K562 (cell line): ENCODE measurements at regions not wholly inside any gene's neighbourhood (a gene's known extent, or its start where the extent isn't known, plus 50 kb on each side); places are given as distances from the start of the nearest gene placed in this dataset.

Experiments used
- ATAC-seq: fragments of 200-7000 bp; cut with Tn5 transposase; 3 replicates; pipeline ENCODE4 v1.9.1; 2020; ENCODE audit warnings: moderate library complexity
- BruUV-seq: library from RNA; stranded (reverse); fragments of 400-500 nt; replicated peaks from 2 replicates; lab custom pipeline; 2021; lab: Mats Ljungman, UMichigan
- CTCF ChIA-PET: fragments of 300-600 bp; formaldehyde crosslinking; extraction: SDS; loops from one replicate; lab custom pipeline; 2021; ENCODE audit warnings: low intra/inter-chr PET ratio; lab: Yijun Ruan, JAX
- POLR2A ChIA-PET: fragments of 300-600, 350-650 bp; sonication (Branson Sonifier 250); formaldehyde crosslinking; extraction: SDS; loops from one replicate; lab custom pipeline; 2021; ENCODE audit warnings: antibody characterized with exemption, inconsistent platforms; lab: Yijun Ruan, JAX
- DNase-seq, 4 experiments: peaks; one replicate each; pipeline versions ENCODE4 v3.0.0 to v3.0.0-alpha.2; 2011 to 2018; ENCODE audit warnings: low spot score in 3 of 4, mixed read lengths in 3 of 4; ENCODE audit errors: extremely low read depth in 1 of 4
- FAIRE-seq: peaks from 2 replicates; lab custom pipeline; 2011; peaks lifted over from hg19 to GRCh38; lab: Jason Lieb, UNC
- H2AFZ ChIP-seq: 2 replicates; pipeline ENCODE4 v1.6.0; 2011; ENCODE audit warnings: low read depth, low read length, control low read depth, inconsistent platforms
- H3K27ac ChIP-seq: fragments of 200-600 bp; 3 replicates; pipeline ENCODE4 v1.8.0; 2011; ENCODE audit warnings: low read depth, mild to moderate bottlenecking, control low read depth, inconsistent platforms, low read length, moderate library complexity, mixed read lengths; ENCODE audit errors: extremely low read depth
- H3K27me3 ChIP-seq, 2 experiments: fragments of 300-600 bp in 1 of 2; 2 replicates in 1 of 2; 3 replicates in 1 of 2; pipeline versions ENCODE4 v1.6.0 to v1.8.0; 2011; ENCODE audit warnings: inconsistent platforms in 2 of 2, low read length in 2 of 2, mild to moderate bottlenecking in 1 of 2, mixed read lengths in 1 of 2, moderate library complexity in 1 of 2; ENCODE audit not compliant: control insufficient read depth in 2 of 2, insufficient read depth in 2 of 2
- H3K36me3 ChIP-seq: fragments of 300-600 bp; 3 replicates; pipeline ENCODE4 v1.8.0; 2011; ENCODE audit warnings: mild to moderate bottlenecking, low read length, inconsistent platforms; ENCODE audit not compliant: control insufficient read depth, insufficient read depth
- H3K4me1 ChIP-seq, 2 experiments: fragments of 200-600 bp in 1 of 2; replicated peaks in 1 of 2; 2 replicates in 1 of 2; 3 replicates in 1 of 2; pipeline versions ENCODE4 v1.5.1 to v1.8.0; 2011; ENCODE audit warnings: inconsistent platforms in 2 of 2, low read length in 2 of 2, mild to moderate bottlenecking in 1 of 2, mixed read lengths in 1 of 2, moderate library complexity in 1 of 2; ENCODE audit not compliant: control insufficient read depth in 2 of 2, insufficient read depth in 2 of 2
- H3K4me2 ChIP-seq: 2 replicates; pipeline ENCODE4 v1.6.1; 2011; ENCODE audit warnings: low read length, control low read depth, inconsistent platforms, mixed read lengths; ENCODE audit not compliant: insufficient read depth
- H3K4me3 ChIP-seq: fragments of 200-600 bp; sonication (generic), shearing (Covaris generic); 2 replicates; pipeline ENCODE4 v1.5.1; 2016; ENCODE audit warnings: control low read depth, inconsistent platforms
- H3K79me2 ChIP-seq: fragments of 200-600 bp; 3 replicates; pipeline ENCODE4 v1.8.0; 2011; ENCODE audit warnings: low read length, inconsistent platforms; ENCODE audit not compliant: control insufficient read depth, insufficient read depth
- H3K9ac ChIP-seq, 2 experiments: 2 replicates each; pipeline versions ENCODE4 v1.6.0 to v1.6.1; 2011; ENCODE audit warnings: low read depth in 2 of 2, low read length in 2 of 2, control low read depth in 1 of 2, inconsistent platforms in 1 of 2, mild to moderate bottlenecking in 1 of 2, mixed read lengths in 1 of 2; ENCODE audit not compliant: insufficient read depth in 1 of 2
- H3K9me1 ChIP-seq: one replicate; pipeline ENCODE4 v1.6.0; 2011; ENCODE audit warnings: inconsistent platforms, mild to moderate bottlenecking, low read length, moderate library complexity; ENCODE audit not compliant: control insufficient read depth, insufficient read depth
- H3K9me3 ChIP-seq: replicated peaks from 2 replicates; pipeline ENCODE4 v1.5.1; 2011; ENCODE audit warnings: low read depth, low read length, inconsistent platforms; ENCODE audit not compliant: control insufficient read depth, insufficient read depth
- H4K20me1 ChIP-seq: replicated peaks from 2 replicates; pipeline ENCODE4 v1.6.1; 2011; ENCODE audit warnings: low read length, inconsistent platforms, mixed read lengths; ENCODE audit not compliant: control insufficient read depth, insufficient read depth
- ARID1B ChIP-seq: fragments of 450-650 bp; IDR thresholded peaks from 2 replicates; pipeline ENCODE4 v1.6.1; 2016; ENCODE audit warnings: antibody characterized with exemption, mild to moderate bottlenecking, inconsistent platforms
- DNMT1 ChIP-seq: fragments of 450-650 bp; IDR thresholded peaks from 2 replicates; pipeline ENCODE4 v1.6.1; 2016; ENCODE audit warnings: antibody characterized with exemption, mild to moderate bottlenecking
- MEF2D ChIP-seq: conservative IDR thresholded peaks from 2 replicates; pipeline ENCODE4 v1.6.1; 2016; ENCODE audit warnings: low read depth, missing genetic modification characterization, missing compliant biosample characterization
- RHOXF2B ChIP-seq: fragments of 250-450 bp; sonication (Bioruptor Pico); conservative IDR thresholded peaks from 2 replicates; pipeline ENCODE4 v1.5.1; 2021
- RUNX1 ChIP-seq: sonication (generic); IDR thresholded peaks from 2 replicates; pipeline ENCODE4 v1.6.1; 2016; ENCODE audit warnings: antibody characterized with exemption, low read depth
- TRIM24 ChIP-seq, 2 experiments: fragments of 450-650 bp; IDR thresholded peaks; 2 replicates each; pipeline ENCODE4 v1.6.1; 2016
- ZNF354B ChIP-seq: fragments of 250-450 bp; sonication (Bioruptor Pico); IDR thresholded peaks from 2 replicates; pipeline ENCODE4 v1.4.0; 2020
- ZNF764 ChIP-seq: fragments of 250-450 bp; sonication (Bioruptor Pico); IDR thresholded peaks from 2 replicates; pipeline ENCODE4 v1.4.0; 2020; ENCODE audit warnings: low read depth, mild to moderate bottlenecking, moderate library complexity
- WGBS: fragments of 100-300 bp; shearing (Covaris generic); methylation state at CpG from one replicate; pipeline ENCODE4 v1.1.6; 2016; ENCODE audit warnings: low coverage, mixed read lengths; ENCODE audit not compliant: insufficient coverage; ENCODE audit errors: missing lambda C conversion rate; 5-methylcytosine and 5-hydroxymethylcytosine counted together
- in situ Hi-C: fragments of 300-500 bp; cut with MboI; formaldehyde crosslinking; loops from 4 replicates; pipeline ENCODE4 v1.15.0; 2018; ENCODE audit warnings: inconsistent platforms, mixed read lengths
- intact Hi-C: fragments of 100-400 bp; cut with micrococcal nuclease; formaldehyde crosslinking; loops from 2 replicates; pipeline ENCODE4 v1.14.2; 2022
- TF ChIP-seq, protein P1 (sequence below): fragments of 250-450 bp; sonication (Bioruptor Pico); IDR thresholded peaks from 2 replicates; pipeline ENCODE4 v1.5.0; 2020; ENCODE audit warnings: mild to moderate bottlenecking
- TF ChIP-seq, protein P2 (sequence below): fragments of 200-600 bp; sonication (generic); IDR thresholded peaks from one replicate; pipeline ENCODE4 v1.6.1; 2012; ENCODE audit warnings: mild to moderate bottlenecking, low read depth, low read length, inconsistent platforms

DNA sequence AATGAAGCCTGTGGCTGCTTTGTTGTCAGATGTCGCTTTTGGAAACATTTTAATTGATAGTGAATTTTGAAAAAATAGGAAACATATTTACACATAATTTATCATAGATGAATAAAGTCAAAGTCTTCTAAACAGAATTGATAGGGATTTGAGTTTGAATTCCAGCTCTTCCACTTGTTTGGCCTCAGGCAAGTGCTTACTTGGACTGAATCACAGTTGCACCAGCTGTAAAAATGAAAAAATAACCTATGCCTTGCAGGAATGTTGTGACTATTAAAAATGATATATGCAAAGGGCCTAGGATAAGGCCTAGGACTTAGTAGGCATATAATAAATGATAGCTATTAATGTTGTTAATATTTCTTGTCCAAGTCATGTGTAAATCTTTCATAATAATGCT lies 618.5 kb upstream of the MMS22L start:
- DNase-seq (no peak), ATAC-seq (no peak), FAIRE-seq (no peak)
- Histone ChIP-seq H2AFZ (no peak overlapping the region), H3K36me3 (no peaks in the 10 kb centered on the region), H3K27me3 (no peaks in the 10 kb centered on the region), H4K20me1 (no peaks in the 10 kb centered on the region), H3K4me3 (no peak overlapping the region), H3K9me1 (no peaks in the 10 kb centered on the region), H3K79me2 (no peaks in the 10 kb centered on the region), H3K9me3 (no peaks in the 10 kb centered on the region), H3K9ac (no peak overlapping the region), H3K27ac (no peak overlapping the region), H3K4me2 (no peak overlapping the region), H3K4me1 (no peaks in the 10 kb centered on the region)
- TF ChIP-seq ZNF354B (CRISPR knock-in tag) (no peak), RHOXF2B (CRISPR knock-in tag) (no peak), RUNX1 (no peak), MEF2D (tag) (no peak), ARID1B (no peak), DNMT1 (no peak), TRIM24 (IDR thresholded peaks at IDR 0.05) (no peak), ZNF764 (CRISPR knock-in tag) (no peak)
- TF ChIP-seq, protein P1, sequence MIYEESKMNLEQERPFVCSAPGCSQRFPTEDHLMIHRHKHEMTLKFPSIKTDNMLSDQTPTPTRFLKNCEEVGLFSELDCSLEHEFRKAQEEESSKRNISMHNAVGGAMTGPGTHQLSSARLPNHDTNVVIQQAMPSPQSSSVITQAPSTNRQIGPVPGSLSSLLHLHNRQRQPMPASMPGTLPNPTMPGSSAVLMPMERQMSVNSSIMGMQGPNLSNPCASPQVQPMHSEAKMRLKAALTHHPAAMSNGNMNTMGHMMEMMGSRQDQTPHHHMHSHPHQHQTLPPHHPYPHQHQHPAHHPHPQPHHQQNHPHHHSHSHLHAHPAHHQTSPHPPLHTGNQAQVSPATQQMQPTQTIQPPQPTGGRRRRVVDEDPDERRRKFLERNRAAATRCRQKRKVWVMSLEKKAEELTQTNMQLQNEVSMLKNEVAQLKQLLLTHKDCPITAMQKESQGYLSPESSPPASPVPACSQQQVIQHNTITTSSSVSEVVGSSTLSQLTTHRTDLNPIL = no peak
- TF ChIP-seq, protein P2, sequence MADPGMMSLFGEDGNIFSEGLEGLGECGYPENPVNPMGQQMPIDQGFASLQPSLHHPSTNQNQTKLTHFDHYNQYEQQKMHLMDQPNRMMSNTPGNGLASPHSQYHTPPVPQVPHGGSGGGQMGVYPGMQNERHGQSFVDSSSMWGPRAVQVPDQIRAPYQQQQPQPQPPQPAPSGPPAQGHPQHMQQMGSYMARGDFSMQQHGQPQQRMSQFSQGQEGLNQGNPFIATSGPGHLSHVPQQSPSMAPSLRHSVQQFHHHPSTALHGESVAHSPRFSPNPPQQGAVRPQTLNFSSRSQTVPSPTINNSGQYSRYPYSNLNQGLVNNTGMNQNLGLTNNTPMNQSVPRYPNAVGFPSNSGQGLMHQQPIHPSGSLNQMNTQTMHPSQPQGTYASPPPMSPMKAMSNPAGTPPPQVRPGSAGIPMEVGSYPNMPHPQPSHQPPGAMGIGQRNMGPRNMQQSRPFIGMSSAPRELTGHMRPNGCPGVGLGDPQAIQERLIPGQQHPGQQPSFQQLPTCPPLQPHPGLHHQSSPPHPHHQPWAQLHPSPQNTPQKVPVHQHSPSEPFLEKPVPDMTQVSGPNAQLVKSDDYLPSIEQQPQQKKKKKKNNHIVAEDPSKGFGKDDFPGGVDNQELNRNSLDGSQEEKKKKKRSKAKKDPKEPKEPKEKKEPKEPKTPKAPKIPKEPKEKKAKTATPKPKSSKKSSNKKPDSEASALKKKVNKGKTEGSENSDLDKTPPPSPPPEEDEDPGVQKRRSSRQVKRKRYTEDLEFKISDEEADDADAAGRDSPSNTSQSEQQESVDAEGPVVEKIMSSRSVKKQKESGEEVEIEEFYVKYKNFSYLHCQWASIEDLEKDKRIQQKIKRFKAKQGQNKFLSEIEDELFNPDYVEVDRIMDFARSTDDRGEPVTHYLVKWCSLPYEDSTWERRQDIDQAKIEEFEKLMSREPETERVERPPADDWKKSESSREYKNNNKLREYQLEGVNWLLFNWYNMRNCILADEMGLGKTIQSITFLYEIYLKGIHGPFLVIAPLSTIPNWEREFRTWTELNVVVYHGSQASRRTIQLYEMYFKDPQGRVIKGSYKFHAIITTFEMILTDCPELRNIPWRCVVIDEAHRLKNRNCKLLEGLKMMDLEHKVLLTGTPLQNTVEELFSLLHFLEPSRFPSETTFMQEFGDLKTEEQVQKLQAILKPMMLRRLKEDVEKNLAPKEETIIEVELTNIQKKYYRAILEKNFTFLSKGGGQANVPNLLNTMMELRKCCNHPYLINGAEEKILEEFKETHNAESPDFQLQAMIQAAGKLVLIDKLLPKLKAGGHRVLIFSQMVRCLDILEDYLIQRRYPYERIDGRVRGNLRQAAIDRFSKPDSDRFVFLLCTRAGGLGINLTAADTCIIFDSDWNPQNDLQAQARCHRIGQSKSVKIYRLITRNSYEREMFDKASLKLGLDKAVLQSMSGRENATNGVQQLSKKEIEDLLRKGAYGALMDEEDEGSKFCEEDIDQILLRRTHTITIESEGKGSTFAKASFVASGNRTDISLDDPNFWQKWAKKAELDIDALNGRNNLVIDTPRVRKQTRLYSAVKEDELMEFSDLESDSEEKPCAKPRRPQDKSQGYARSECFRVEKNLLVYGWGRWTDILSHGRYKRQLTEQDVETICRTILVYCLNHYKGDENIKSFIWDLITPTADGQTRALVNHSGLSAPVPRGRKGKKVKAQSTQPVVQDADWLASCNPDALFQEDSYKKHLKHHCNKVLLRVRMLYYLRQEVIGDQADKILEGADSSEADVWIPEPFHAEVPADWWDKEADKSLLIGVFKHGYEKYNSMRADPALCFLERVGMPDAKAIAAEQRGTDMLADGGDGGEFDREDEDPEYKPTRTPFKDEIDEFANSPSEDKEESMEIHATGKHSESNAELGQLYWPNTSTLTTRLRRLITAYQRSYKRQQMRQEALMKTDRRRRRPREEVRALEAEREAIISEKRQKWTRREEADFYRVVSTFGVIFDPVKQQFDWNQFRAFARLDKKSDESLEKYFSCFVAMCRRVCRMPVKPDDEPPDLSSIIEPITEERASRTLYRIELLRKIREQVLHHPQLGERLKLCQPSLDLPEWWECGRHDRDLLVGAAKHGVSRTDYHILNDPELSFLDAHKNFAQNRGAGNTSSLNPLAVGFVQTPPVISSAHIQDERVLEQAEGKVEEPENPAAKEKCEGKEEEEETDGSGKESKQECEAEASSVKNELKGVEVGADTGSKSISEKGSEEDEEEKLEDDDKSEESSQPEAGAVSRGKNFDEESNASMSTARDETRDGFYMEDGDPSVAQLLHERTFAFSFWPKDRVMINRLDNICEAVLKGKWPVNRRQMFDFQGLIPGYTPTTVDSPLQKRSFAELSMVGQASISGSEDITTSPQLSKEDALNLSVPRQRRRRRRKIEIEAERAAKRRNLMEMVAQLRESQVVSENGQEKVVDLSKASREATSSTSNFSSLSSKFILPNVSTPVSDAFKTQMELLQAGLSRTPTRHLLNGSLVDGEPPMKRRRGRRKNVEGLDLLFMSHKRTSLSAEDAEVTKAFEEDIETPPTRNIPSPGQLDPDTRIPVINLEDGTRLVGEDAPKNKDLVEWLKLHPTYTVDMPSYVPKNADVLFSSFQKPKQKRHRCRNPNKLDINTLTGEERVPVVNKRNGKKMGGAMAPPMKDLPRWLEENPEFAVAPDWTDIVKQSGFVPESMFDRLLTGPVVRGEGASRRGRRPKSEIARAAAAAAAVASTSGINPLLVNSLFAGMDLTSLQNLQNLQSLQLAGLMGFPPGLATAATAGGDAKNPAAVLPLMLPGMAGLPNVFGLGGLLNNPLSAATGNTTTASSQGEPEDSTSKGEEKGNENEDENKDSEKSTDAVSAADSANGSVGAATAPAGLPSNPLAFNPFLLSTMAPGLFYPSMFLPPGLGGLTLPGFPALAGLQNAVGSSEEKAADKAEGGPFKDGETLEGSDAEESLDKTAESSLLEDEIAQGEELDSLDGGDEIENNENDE = no peak
- BruUV-seq = no TSS peak
- intact Hi-C loops = no loop called here
- ChIA-PET CTCF (no interaction called here), POLR2A (no interaction called here)
- WGBS = 0% methylated on average over 1 of the region's 1 CpG
- in situ Hi-C loops = no loop called here
